ENCODE measurements at regions not wholly inside any gene's neighbourhood (a gene's known extent, or its start where the extent isn't known, plus 50 kb on each side); places are given as distances from the start of the nearest gene placed in this dataset.

DNA sequence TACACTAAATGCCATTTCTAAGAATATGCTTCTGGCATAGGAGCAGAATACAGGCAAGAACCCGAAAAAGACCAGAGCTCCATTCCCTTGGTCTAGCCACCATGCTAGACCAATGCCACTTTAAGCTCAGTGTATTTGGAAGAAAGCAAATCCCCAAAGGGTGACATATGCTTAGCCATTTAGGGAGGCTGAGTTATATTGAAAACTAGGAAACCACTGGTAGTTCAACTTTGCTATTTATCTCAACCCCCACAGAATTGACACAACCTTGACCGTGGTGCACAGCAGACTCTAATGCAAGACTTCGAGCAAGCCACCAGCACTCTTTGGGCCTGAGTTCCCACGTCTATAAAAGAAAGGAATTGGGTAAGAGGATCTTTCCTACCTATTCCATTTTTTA, 167.9 kb downstream of the ADSS2 start:
- TF ChIP-seq, protein P1, sequence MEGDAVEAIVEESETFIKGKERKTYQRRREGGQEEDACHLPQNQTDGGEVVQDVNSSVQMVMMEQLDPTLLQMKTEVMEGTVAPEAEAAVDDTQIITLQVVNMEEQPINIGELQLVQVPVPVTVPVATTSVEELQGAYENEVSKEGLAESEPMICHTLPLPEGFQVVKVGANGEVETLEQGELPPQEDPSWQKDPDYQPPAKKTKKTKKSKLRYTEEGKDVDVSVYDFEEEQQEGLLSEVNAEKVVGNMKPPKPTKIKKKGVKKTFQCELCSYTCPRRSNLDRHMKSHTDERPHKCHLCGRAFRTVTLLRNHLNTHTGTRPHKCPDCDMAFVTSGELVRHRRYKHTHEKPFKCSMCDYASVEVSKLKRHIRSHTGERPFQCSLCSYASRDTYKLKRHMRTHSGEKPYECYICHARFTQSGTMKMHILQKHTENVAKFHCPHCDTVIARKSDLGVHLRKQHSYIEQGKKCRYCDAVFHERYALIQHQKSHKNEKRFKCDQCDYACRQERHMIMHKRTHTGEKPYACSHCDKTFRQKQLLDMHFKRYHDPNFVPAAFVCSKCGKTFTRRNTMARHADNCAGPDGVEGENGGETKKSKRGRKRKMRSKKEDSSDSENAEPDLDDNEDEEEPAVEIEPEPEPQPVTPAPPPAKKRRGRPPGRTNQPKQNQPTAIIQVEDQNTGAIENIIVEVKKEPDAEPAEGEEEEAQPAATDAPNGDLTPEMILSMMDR (IDR thresholded peaks at IDR 0.05) = no peak
- no peak for TF ChIP-seq EZH2 (IDR thresholded peaks at IDR 0.05)
- TF ChIP-seq EZH2phosphoT487 (IDR thresholded peaks at IDR 0.05) = no peak

All from neural progenitor cell (in vitro differentiated cells).